NCI-H2171 treated with DMSO at 0.1 percent for 48 hours (cell line): ENCODE measurements at regions not wholly inside any gene's neighbourhood (a gene's known extent, or its start where the extent isn't known, plus 50 kb on each side); places are given as distances from the start of the nearest gene placed in this dataset.
"Not testable (repeated sequence)": the region's sequence is repeated elsewhere in the genome, so short reads cannot be mapped to it uniquely, and the experiment has no call there.

ENCODE experiments used
- DNase-seq: peaks from one replicate; lab custom pipeline; 2025; lab: John Stamatoyannopoulos, UW

- peak; percentile 6 for DNase-seq
Measured at GRCh38 chr17:27944546-27945332, 51.6 kb upstream of the LYRM9 start.

- DNase-seq = no peak
Measured at GRCh38 chr17:27945333-27945616, 52.1 kb upstream of the LYRM9 start.

GRCh38 chr17:27945953-27946352 is 52.8 kb upstream of the LYRM9 start:
- no peak for DNase-seq

DNA sequence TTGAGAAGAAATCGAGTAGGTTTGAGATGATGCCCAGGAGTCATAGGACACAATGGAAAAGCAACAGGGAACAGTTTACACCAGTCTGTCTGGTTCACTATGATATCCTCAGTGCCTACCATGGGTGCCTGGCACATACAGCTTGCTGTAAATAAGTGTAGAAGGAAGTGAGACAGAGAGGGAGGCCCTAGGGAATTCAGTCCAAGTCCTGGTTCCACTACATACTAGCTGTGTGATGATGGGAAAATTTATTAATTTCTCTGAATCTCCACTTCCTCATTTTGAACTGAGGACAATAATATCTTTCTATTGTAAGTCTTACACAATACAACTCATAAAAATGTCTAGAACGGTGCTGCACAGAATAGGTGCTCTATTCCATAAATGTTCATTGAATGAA is 53.3 kb upstream of the LYRM9 start:
- no peak for DNase-seq

- DNase-seq = no peak
Measured at GRCh38 chr17:27947005-27947406, 53.8 kb upstream of the LYRM9 start.

- no peak for DNase-seq
Measured at GRCh38 chr17:27949304-27949703, 56.1 kb upstream of the LYRM9 start.

DNA sequence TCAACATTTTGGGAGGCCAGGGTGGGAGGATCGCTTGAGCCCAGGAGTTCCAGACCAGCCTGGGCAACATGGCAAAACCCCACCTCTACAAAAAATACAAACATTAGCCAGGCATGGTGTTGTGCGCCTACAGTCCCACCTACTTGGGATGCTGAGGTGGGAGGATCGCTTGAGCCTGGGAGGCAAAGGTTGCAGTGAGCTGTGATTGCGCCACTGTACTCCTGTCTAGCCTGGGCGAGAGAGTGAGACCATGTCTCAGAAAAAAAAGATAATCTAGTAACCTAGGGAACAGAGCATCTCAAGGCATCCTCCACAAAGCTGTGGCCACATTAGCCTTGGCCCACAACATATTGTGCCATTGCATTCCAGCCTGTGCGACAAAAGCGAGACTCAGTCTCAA is 57.1 kb upstream of the LYRM9 start:
- DNase-seq = not testable (repeated sequence)

- DNase-seq = no peak
Measured at GRCh38 chr17:27950995-27951394, 57.8 kb upstream of the LYRM9 start.

DNA sequence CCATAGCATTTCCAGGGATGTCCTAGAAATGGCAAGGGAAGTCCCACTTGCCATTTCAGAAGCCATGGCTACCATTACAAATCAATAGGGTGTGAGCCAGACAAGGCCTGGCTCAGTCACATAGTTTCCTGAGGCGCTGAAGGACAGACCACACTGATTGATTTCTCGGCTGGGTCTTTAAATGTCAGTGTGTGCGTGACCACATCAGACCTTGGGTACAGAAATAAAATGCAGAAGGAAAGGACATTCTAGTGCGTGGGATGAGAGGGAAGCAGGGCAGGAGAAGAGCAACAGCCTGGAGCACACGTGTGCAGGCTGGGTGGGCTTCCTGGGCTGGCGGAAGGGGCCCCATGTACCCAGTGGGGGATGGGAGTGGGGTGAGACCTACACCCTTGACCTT is 58.7 kb upstream of the LYRM9 start:
- DNase-seq = no peak

- no peak for DNase-seq
Measured at GRCh38 chr17:27952366-27952765, 59.2 kb upstream of the LYRM9 start.

DNA sequence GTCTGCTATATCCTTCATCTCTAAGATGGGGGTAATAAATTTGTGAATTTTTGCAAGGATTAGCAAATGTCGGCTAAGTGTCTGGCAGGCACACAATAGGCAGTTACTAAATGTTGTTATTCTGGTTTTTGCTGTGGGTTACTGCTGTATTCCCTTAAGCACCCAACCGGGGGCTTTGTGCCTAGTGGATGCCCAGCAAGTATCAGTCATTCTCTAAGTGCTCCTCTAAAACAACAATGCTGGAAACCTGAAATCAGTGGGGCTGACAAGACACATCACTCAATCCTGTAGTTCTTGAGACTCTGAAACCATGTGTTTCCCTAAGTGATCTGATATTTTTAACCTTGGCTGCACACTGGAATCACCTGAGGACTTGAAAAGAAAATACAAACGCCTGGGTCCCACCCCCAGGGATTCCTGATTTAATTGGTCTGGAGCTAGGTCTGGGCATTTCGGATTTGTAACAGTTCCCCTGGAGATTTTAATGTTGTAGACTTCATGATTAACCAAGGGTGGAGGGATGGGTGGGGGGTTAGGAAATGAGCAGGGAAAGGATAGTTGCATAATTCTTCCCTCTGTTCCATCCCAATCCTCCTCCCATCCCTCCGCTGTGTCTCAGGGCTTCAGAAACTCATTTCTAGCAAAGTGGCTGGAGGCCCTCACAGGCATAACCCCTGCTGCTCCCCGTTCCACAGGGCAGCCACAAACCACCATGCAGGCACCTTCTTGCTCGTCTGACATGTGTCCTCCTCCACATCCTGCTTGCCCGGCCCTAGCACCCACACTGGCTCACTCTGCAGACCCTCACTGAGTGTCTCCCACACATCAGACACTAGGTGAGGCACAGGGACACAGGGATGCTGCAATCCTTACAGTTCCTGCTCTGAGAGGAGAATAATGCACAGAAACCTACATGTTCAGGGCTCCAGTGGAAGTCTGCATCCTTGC is 61.7 kb upstream of the LYRM9 start:
- no peak for DNase-seq

DNA sequence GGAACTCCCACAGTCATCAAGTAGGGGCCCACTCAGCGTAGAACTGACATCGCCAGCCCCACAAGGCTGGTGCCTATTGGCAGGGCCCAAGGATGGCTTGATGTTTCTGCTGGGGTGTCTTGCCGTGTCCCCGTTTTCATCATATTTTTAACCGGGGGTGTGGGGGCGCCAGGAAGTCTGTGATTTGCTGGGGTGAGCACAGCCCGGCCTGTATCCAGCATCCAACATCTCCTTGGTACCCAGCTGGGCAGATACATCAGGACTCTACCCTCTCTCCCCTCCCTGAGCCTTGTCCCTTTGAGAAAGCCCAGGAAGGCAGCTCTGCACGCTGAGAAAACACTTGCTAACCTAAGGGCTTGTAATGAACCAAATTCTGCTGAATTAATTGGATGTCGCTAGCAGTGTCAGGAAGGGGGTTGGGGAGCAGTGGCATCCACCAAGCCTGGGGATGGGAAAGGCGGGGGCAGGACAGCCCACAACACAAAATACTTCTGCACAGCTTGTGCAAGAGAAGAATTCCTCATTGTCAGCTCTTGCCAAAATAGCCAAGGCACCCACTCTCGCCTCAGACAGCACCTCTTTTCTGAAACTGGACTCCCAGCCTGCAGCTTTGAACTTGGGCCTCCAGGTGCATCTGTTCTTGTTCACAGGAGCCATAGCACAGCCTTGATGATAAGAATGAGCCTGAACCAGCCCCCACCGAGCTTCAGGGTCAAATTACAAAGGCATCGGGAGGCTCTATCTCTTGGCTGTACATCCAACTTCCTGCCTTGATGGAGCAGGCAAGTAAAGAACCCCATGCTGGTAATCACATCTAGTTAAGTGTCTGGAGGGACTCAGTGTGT is 63.7 kb upstream of the LYRM9 start:
- peak; percentile 47 for DNase-seq

DNA sequence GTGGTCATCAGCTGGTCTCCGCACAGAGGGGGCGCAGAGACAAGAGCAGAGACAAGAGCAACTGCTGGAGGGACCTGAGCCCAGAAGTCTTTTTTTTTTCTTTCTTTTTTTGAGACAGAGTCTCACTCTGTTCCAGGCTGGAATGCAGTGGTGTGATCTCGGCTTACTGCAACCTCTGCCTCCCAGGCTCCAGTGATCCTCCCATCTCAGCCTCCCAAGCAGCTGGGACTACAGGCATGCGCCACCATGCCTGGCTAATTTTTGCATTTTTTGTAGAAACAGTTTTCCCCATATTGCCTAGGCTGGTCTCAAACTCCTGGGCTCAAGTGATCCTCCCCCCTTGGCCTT is 64.3 kb upstream of the LYRM9 start:
- DNase-seq = not testable (repeated sequence)

- no peak for DNase-seq
Measured at GRCh38 chr17:27958708-27959381, 65.7 kb upstream of the LYRM9 start.

GRCh38 chr17:27959382-27959709 is 66.2 kb upstream of the LYRM9 start:
- DNase-seq = no peak

DNA sequence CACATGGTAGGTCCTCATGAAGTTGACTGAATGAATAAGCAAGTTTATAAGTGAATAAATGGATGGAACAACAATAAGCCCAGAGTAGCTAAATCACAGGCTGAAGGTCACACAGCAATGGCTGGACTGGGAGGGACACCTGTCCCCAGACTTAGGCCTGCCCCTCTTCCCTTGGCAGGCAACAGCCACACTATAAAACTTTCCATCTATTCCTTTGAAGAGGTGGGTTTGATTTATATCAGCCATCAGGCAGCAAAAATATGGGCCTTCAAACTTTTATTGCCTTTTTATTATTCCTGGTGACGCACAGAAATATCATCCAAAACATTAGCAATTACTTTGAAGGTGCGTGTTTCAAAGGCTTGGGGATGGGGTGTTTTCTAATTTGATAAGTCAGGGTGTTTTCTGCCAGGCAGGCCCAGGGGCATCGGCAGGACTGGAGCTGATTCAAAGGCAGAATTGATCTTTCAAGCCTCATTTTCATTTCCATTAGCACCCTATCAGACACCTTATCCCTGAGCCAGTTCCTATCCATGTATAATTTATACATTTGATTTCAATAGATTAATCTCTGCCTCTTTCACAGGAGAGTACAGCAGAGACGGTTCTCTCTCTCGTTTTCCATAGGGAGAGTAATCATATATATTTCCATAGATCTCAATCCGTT is 67.2 kb upstream of the LYRM9 start:
- DNase-seq = no peak

DNA sequence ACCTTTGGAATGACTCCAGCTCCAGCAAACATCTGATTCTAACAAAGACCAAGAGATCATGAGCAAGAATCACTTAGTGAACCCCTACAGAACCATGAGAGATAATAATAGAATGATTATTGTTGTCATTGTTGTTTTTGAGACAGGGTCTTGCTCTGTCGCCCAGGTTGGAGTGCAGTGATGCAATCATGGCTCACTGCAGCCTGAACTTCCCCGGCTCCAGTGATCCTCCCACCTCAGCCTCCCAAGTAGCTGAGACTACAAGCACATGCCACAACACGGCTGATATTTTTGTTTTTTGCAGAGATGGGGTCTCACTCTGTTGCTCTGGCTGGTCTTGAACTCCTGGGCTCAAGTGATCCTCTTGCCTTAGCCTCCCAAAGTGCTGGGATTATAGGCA is 69.4 kb upstream of the LYRM9 start:
- not testable (repeated sequence) for DNase-seq

GRCh38 chr17:27965224-27965623 is 72.1 kb upstream of the LYRM9 start:
- no peak for DNase-seq

- no peak for DNase-seq
Measured at GRCh38 chr17:27968206-27968732, 74.2 kb upstream of the NLK start.

DNA sequence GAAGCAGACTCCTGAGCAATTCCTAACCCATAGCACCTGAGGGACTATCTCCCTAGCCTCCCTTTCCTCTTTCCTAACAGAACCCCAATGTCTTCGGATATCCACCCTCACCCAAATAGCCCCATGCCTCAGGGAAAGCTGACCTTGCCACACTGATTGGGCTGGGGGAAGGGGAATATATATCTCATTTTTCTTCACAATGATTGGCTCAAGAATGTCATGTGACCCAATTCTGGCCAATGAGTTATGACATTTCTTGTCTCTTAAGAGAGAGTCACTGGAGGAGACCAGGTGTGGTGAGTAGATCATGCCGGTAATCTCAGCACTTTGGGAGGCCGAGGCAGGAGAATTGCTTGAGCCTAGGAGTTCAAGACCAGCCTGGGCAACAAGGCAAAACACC is 71.9 kb upstream of the NLK start:
- DNase-seq = no peak
